ENCODE measurements at regions not wholly inside any gene's neighbourhood (a gene's known extent, or its start where the extent isn't known, plus 50 kb on each side); places are given as distances from the start of the nearest gene placed in this dataset.
"Not testable (repeated sequence)": the region's sequence is repeated elsewhere in the genome, so short reads cannot be mapped to it uniquely, and the experiment has no call there.

DNA sequence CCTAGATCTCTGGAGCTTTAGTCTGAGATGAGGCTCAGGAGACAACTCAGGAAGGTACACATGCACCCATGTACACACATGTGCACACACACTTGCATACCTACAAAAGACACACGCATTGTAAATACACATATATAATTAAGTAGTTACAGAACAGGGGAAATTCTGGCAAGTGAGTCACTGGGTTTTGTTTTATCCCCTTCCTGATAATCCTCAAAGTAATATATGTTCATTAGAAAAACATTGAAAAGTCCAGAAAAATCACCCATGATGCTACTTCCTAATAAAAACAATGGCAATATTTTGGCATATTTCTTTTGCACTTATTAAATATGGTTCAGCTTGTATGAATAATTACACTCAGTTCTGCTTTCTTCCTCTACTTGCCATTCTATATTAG, 115.3 kb upstream of the ECI2 start:
- Histone ChIP-seq H3K4me1 (peaks cover 0 to 15% of the 10 kb centered on the region in 2 donors), H3K4me3 (no peak overlapping the region), H3K27me3 (no peaks in the 10 kb centered on the region), H3K27ac (no peak overlapping the region), H3K9me3 (no peaks in the 10 kb centered on the region), H3K36me3 (no peaks in the 10 kb centered on the region)
- no peak for DNase-seq (ENCODE audit: low spot score)
- TF ChIP-seq, protein P1, sequence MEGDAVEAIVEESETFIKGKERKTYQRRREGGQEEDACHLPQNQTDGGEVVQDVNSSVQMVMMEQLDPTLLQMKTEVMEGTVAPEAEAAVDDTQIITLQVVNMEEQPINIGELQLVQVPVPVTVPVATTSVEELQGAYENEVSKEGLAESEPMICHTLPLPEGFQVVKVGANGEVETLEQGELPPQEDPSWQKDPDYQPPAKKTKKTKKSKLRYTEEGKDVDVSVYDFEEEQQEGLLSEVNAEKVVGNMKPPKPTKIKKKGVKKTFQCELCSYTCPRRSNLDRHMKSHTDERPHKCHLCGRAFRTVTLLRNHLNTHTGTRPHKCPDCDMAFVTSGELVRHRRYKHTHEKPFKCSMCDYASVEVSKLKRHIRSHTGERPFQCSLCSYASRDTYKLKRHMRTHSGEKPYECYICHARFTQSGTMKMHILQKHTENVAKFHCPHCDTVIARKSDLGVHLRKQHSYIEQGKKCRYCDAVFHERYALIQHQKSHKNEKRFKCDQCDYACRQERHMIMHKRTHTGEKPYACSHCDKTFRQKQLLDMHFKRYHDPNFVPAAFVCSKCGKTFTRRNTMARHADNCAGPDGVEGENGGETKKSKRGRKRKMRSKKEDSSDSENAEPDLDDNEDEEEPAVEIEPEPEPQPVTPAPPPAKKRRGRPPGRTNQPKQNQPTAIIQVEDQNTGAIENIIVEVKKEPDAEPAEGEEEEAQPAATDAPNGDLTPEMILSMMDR (IDR thresholded peaks at IDR 0.05) = no peak

DNA sequence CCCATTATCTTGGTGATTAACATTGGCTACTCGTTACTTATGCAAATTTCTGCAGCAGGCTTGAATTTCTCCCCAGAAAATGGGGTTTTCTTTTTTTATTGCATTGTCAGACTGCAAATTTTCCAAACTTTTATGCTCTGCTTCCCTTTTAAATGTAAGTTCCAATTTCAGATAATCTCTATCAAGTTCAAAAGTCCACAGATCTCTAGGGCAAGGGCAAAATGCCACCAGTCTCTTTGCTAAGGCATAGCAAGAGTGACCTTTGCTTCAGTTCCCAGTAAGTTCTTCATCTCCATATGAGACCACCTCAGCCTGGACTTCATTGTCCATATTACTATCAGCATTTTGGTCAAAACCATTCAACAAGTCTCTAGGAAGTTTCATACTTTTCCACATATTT, 108.5 kb upstream of the ECI2 start:
- H3K36me3 ChIP-seq = not testable (repeated sequence)

GRCh38 chr6:4243237-4243636, 107.9 kb upstream of the ECI2 start:
- H3K36me3 ChIP-seq = no peaks in the 10 kb centered on the region
- no peak overlapping the region for H3K27ac ChIP-seq
- no peak overlapping the region for H3K4me3 ChIP-seq
- H3K9me3 ChIP-seq = no peaks in the 10 kb centered on the region
- DNase-seq (ENCODE audit: low spot score) = no peak
- H3K4me1 ChIP-seq = no peaks in the 10 kb centered on the region
- TF ChIP-seq, protein P1 (IDR thresholded peaks at IDR 0.05) = no peak
- H3K27me3 ChIP-seq = no peaks in the 10 kb centered on the region

More for the DNA sequence above, 108.5 kb upstream of the ECI2 start:
- not testable (repeated sequence) for H3K9me3 ChIP-seq; H3K27me3 ChIP-seq; DNase-seq (ENCODE audit: low spot score); H3K4me3 ChIP-seq; H3K4me1 ChIP-seq; H3K27ac ChIP-seq

DNA sequence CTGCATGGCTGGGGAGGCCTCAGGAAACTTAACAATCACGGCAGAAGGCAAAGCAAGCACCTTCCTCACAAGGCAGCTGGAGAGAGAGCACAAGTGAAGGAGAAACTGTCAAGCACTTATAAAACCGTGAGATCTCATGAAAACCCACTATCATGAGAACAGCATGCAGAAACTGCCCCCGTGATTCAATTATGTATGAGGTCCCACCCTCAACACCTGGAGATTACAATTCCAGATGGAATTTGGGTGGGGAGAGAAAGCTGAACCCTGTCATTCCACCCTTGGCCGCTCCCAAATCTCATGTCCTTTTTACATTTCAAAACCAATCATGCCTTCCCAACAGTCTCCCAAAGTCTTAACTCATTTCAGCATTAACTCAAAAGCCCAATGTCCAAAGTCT, 107.2 kb upstream of the ECI2 start:
- Histone ChIP-seq H3K36me3 (no peaks in the 10 kb centered on the region), H3K4me3 (no peak overlapping the region), H3K27me3 (no peaks in the 10 kb centered on the region), H3K4me1 (no peaks in the 10 kb centered on the region), H3K27ac (no peak overlapping the region), H3K9me3 (no peaks in the 10 kb centered on the region)
- TF ChIP-seq, protein P1 (IDR thresholded peaks at IDR 0.05) = no peak
- no peak for DNase-seq (ENCODE audit: low spot score)

DNA sequence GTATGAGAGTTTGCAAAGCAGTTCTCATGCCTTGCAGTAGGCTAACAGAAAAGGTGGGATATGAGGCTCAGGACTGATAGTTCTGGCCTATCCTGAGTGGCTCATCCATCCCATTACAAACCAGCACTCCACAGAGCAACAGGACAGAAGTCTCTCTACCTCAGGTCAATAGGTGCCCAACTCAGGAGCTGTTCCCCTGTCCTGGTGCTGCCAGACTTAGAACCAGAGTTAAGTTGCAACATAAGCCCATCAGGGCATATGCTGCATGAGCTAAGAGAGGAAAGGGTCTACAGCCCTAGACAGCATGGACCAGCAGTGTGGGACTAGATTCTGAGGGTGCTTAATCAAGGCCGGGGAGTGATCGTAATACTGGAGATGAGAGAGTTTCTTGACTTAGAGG, 104.8 kb upstream of the ECI2 start:
- H3K9me3 ChIP-seq = no peaks in the 10 kb centered on the region
- DNase-seq (ENCODE audit: low spot score) = no peak
- H3K4me1 ChIP-seq = no peaks in the 10 kb centered on the region
- no peaks in the 10 kb centered on the region for H3K36me3 ChIP-seq
- H3K27ac ChIP-seq = no peak overlapping the region
- TF ChIP-seq, protein P1 (IDR thresholded peaks at IDR 0.05) = no peak
- H3K27me3 ChIP-seq = no peaks in the 10 kb centered on the region
- no peak overlapping the region for H3K4me3 ChIP-seq

DNA sequence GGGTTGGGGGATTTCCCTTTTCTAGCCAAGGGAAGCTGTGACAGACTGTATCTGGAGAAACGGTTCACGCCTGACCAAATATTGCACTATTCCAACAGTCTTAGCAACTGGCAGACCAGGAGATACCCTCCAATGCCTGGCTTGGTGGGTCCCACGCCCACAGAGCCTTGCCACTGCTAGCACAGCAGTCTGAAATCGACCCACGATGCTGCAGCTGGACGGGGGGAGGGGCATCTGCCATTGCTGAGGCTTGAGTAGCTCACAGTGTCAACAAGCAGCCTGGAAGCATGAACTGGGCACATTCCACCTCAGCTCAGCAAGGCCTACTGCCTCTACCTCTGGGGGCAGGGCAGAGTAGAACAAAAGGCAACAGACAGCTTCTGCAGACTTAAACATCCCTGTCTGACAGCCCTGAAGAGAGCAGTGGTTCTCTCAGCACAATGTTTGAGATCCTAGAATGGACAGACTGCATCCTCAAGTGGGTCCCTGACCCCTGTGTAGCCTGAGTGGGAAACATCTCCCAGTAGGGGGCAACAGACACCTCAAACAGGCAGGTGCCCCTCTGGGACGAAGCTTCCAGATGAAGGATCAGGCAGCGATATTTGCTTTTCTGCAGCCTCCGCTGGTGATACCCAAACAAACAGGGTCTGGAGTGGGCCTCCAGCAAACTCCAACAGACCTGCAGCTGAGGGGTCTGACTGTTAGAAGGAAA, 89.9 kb upstream of the ECI2 start:
- TF ChIP-seq, protein P1 (IDR thresholded peaks at IDR 0.05) = no peak
- Histone ChIP-seq H3K27me3 (no peaks in the 10 kb centered on the region), H3K36me3 (no peaks in the 10 kb centered on the region), H3K4me3 (no peak overlapping the region), H3K27ac (no peak overlapping the region), H3K9me3 (no peaks in the 10 kb centered on the region), H3K4me1 (no peaks in the 10 kb centered on the region)
- no peak for DNase-seq (ENCODE audit: low spot score)

Data from right atrium auricular region (tissue), 2 donors.